Embryonic facial prominence (tissue), 1 donor: ENCODE measurements at regions not wholly inside any gene's neighbourhood (a gene's known extent, or its start where the extent isn't known, plus 50 kb on each side); places are given as distances from the start of the nearest gene placed in this dataset.
"Not testable (repeated sequence)": the region's sequence is repeated elsewhere in the genome, so short reads cannot be mapped to it uniquely, and the experiment has no call there.

Source experiments
- DNase-seq: peaks from one replicate; pipeline ENCODE4 v3.0.0-alpha.2; 2016; ENCODE audit errors: extremely low spot score

- DNase-seq = no peak
Observed at GRCh38 chr4:28073860-28074555, 1213.4 kb downstream of the STIM2 start.

GRCh38 chr4:28075401-28075956 lies 1214.8 kb downstream of the STIM2 start:
- no peak for DNase-seq

GRCh38 chr4:28077203-28077602 lies 1216.6 kb downstream of the STIM2 start:
- not testable (repeated sequence) for DNase-seq

GRCh38 chr4:28082686-28083390 lies 1222.2 kb downstream of the STIM2 start:
- DNase-seq = no peak

- no peak for DNase-seq
Observed at GRCh38 chr4:28092610-28093009, 1232.0 kb downstream of the STIM2 start.

GRCh38 chr4:28093071-28093470 lies 1232.4 kb downstream of the STIM2 start:
- DNase-seq = no peak

GRCh38 chr4:28101583-28101982 lies 1240.9 kb downstream of the STIM2 start:
- no peak for DNase-seq

- DNase-seq = no peak
Observed at GRCh38 chr4:28105271-28105859, 1244.7 kb downstream of the STIM2 start.

- DNase-seq = no peak
Observed at GRCh38 chr4:28106155-28106554, 1245.5 kb downstream of the STIM2 start.

- DNase-seq = no peak
Observed at GRCh38 chr4:28109801-28110200, 1249.2 kb downstream of the STIM2 start.

- DNase-seq = not testable (repeated sequence)
Observed at GRCh38 chr4:28112691-28113335, 1252.2 kb downstream of the STIM2 start.

GRCh38 chr4:28113586-28113985 lies 1252.9 kb downstream of the STIM2 start:
- DNase-seq = not testable (repeated sequence)

GRCh38 chr4:28116526-28117083 lies 1256.0 kb downstream of the STIM2 start:
- DNase-seq = not testable (repeated sequence)

GRCh38 chr4:28117084-28117682 lies 1256.5 kb downstream of the STIM2 start:
- DNase-seq = no peak

GRCh38 chr4:28146191-28146590 lies 1285.5 kb downstream of the STIM2 start:
- no peak for DNase-seq

- DNase-seq = no peak
Observed at GRCh38 chr4:28148221-28148620, 1287.6 kb downstream of the STIM2 start.

GRCh38 chr4:28149762-28150161 lies 1289.1 kb downstream of the STIM2 start:
- DNase-seq = no peak

- no peak for DNase-seq
Observed at GRCh38 chr4:28151314-28151713, 1290.7 kb downstream of the STIM2 start.

- DNase-seq = no peak
Observed at GRCh38 chr4:28167411-28167810, 1306.8 kb downstream of the STIM2 start.

GRCh38 chr4:28176942-28177341 lies 1316.3 kb downstream of the STIM2 start:
- no peak for DNase-seq

- no peak for DNase-seq
Observed at GRCh38 chr4:28177641-28178040, 1317.0 kb downstream of the STIM2 start.
